GM12872 (cell line): ENCODE measurements at regions not wholly inside any gene's neighbourhood (a gene's known extent, or its start where the extent isn't known, plus 50 kb on each side); places are given as distances from the start of the nearest gene placed in this dataset.

Experiments
- CTCF ChIP-seq: IDR thresholded peaks from 3 replicates; pipeline ENCODE4 v1.5.1; 2011; ENCODE audit warnings: low read depth, mild to moderate bottlenecking, low read length, moderate library complexity; ENCODE audit not compliant: insufficient read depth

GRCh38 chr12:81949416-81949815 is 190.3 kb upstream of the PPFIA2 start:
- TF ChIP-seq CTCF = no peak

- no peak for TF ChIP-seq CTCF
Observed at GRCh38 chr12:81944886-81945285, 185.7 kb upstream of the PPFIA2 start.

GRCh38 chr12:81942594-81942993 is 183.4 kb upstream of the PPFIA2 start:
- no peak for TF ChIP-seq CTCF

- TF ChIP-seq CTCF = no peak
Observed at GRCh38 chr12:81930037-81930436, 170.9 kb upstream of the PPFIA2 start.

GRCh38 chr12:81896771-81897170 is 137.6 kb upstream of the PPFIA2 start:
- TF ChIP-seq CTCF = no peak

- TF ChIP-seq CTCF = no peak
Observed at GRCh38 chr12:81888961-81889360, 129.8 kb upstream of the PPFIA2 start.

GRCh38 chr12:81888106-81888740 is 129.1 kb upstream of the PPFIA2 start:
- no peak for TF ChIP-seq CTCF
